Psoas muscle (tissue), 7 donors: ENCODE measurements at regions not wholly inside any gene's neighbourhood (a gene's known extent, or its start where the extent isn't known, plus 50 kb on each side); places are given as distances from the start of the nearest gene placed in this dataset.
"Not testable (repeated sequence)": the region's sequence is repeated elsewhere in the genome, so short reads cannot be mapped to it uniquely, and the experiment has no call there.

Source experiments
- ATAC-seq, 4 donors: fragments of 200-7000 bp; cut with Tn5 transposase; one replicate each; pipeline ENCODE4 v1.9.1; 2020; ENCODE audit warnings: moderate library complexity in 3 of 4, mild to moderate bottlenecking in 2 of 4
- DNase-seq, 2 donors: peaks; one replicate each; pipeline ENCODE4 v3.0.0-alpha.2; 2020
- H3K27ac ChIP-seq: fragments of 200-600 bp; one replicate; pipeline ENCODE4 v1.8.0; 2022
- H3K27me3 ChIP-seq, 3 donors: fragments of 200-600 bp in 1 of 3; one replicate each; pipeline versions ENCODE4 v1.6.1 to v1.8.0; 2013 to 2022; ENCODE audit warnings: low read length in 2 of 3, mild to moderate bottlenecking in 2 of 3, moderate library complexity in 1 of 3; ENCODE audit not compliant: insufficient read depth in 3 of 3
- H3K36me3 ChIP-seq, 2 donors: fragments of 200-600 bp in 1 of 2; one replicate each; pipeline versions ENCODE4 v1.6.1 to v1.8.0; 2013 to 2022; ENCODE audit warnings: low read depth in 1 of 2, mild to moderate bottlenecking in 1 of 2, moderate library complexity in 1 of 2; ENCODE audit not compliant: insufficient read depth in 1 of 2
- H3K4me1 ChIP-seq: fragments of 200-600 bp; one replicate; pipeline ENCODE4 v1.8.0; 2022
- H3K4me3 ChIP-seq: fragments of 200-600 bp; one replicate; pipeline ENCODE4 v1.8.0; 2022; ENCODE audit warnings: mild to moderate bottlenecking
- H3K9me3 ChIP-seq: fragments of 200-600 bp; one replicate; pipeline ENCODE4 v1.8.0; 2022
- CTCF ChIP-seq: fragments of 200-600 bp; IDR thresholded peaks from one replicate; pipeline ENCODE4 v1.8.0; 2022; ENCODE audit warnings: antibody characterized with exemption
- WGBS, 3 donors: extraction: QIAGEN DNeasy Blood & Tissue Kit; methylation state at CpG; one replicate each; pipeline versions ENCODE4 v1.1.6 to v1.1.7; 2013; 5-methylcytosine and 5-hydroxymethylcytosine counted together
- intact Hi-C, 2 donors: fragments of 100-400 bp; cut with DNase I; formaldehyde crosslinking; loops; one replicate each; pipeline versions ENCODE4 v1.11.0 to v1.14.2; 2022
- donor health status: healthy with polysubstance abuse.
- donor health status: DM: no; HTN: no; CAD: no; lungs with moderate emphysema.
- donor health status: Bipolar disorder and iron deficiency.
- donor health status: healthy.
- donor health status: DM: yes; HTN: yes; CAD: no.
- donor health status: DM: no; HTN: no; CAD: no.
- donor health status: DM: yes; HTN: yes; CAD: no.

- H3K9me3 ChIP-seq, result no peaks in the 10 kb centered on the region
- no peak for ATAC-seq
- WGBS, 3 donors, result 42 to 58% (median 49%) methylated on average over 4 of the region's 4 CpGs
- no peak for TF ChIP-seq CTCF
- no peaks in the 10 kb centered on the region for H3K4me1 ChIP-seq
- no peaks in the 10 kb centered on the region for H3K36me3 ChIP-seq
- no peaks in the 10 kb centered on the region for H3K27me3 ChIP-seq
- H3K4me3 ChIP-seq, result no peak overlapping the region
- no peak for DNase-seq
- intact Hi-C loops, result no loop called here
- no peak overlapping the region for H3K27ac ChIP-seq
These were observed 582.9 kb upstream of the RBFOX1 start for GRCh38 chr16:6749698-6750097.

- H3K27ac ChIP-seq, H3K9me3 ChIP-seq, H3K4me3 ChIP-seq, H3K36me3 ChIP-seq, H3K4me1 ChIP-seq, intact Hi-C loops, ATAC-seq, DNase-seq, H3K27me3 ChIP-seq: not testable (repeated sequence)
- WGBS, 3 donors, result 24 to 35% (median 28%) methylated on average over 2 of the region's 2 CpGs
These were observed 596.3 kb upstream of the RBFOX1 start for GRCh38 chr16:6736302-6736701.

GRCh38 chr16:6735631-6736030 is 597.0 kb upstream of the RBFOX1 start:
- Histone ChIP-seq H3K9me3 (no peaks in the 10 kb centered on the region), H3K4me3 (no peak overlapping the region), H3K4me1 (no peaks in the 10 kb centered on the region), H3K27me3 (no peaks in the 10 kb centered on the region), H3K36me3 (no peaks in the 10 kb centered on the region), H3K27ac (no peak overlapping the region)
- ATAC-seq, result no peak
- TF ChIP-seq CTCF, result no peak
- DNase-seq, result no peak
- 13 to 20% (median 19%) methylated on average over 3 of the region's 3 CpGs for WGBS, 3 donors
- intact Hi-C loops, result no loop called here

- Histone ChIP-seq H3K4me3 (no peak overlapping the region), H3K27ac (no peak overlapping the region), H3K27me3 (no peaks in the 10 kb centered on the region), H3K36me3 (no peaks in the 10 kb centered on the region), H3K9me3 (no peaks in the 10 kb centered on the region), H3K4me1 (no peaks in the 10 kb centered on the region)
- no peak for TF ChIP-seq CTCF
- intact Hi-C loops, result no loop called here
- 39 to 48% (median 45%) methylated on average over 4 of the region's 4 CpGs for WGBS, 3 donors
- no peak for DNase-seq
- no peak for ATAC-seq
These were observed 600.5 kb upstream of the RBFOX1 start for GRCh38 chr16:6732166-6732565.

- intact Hi-C loops, result no loop called here
- DNase-seq, result no peak
- TF ChIP-seq CTCF, result no peak
- H3K27me3 ChIP-seq, result peaks cover 0 to 2% (median 0%) of the 10 kb centered on the region in 3 donors
- no peak overlapping the region for H3K4me3 ChIP-seq
- 72 to 74% (median 72%) methylated on average over 3 of the region's 3 CpGs for WGBS, 3 donors
- H3K9me3 ChIP-seq, result no peaks in the 10 kb centered on the region
- H3K4me1 ChIP-seq, result no peaks in the 10 kb centered on the region
- no peak overlapping the region for H3K27ac ChIP-seq
- H3K36me3 ChIP-seq, result no peaks in the 10 kb centered on the region
- no peak for ATAC-seq
These were observed 604.3 kb upstream of the RBFOX1 start for GRCh38 chr16:6728381-6728780.
